NCI-H1436 (cell line): ENCODE measurements at regions not wholly inside any gene's neighbourhood (a gene's known extent, or its start where the extent isn't known, plus 50 kb on each side); places are given as distances from the start of the nearest gene placed in this dataset.
"Not testable (repeated sequence)": the region's sequence is repeated elsewhere in the genome, so short reads cannot be mapped to it uniquely, and the experiment has no call there.

Experiments
- DNase-seq: peaks from one replicate; lab custom pipeline; 2025; lab: John Stamatoyannopoulos, UW

DNA sequence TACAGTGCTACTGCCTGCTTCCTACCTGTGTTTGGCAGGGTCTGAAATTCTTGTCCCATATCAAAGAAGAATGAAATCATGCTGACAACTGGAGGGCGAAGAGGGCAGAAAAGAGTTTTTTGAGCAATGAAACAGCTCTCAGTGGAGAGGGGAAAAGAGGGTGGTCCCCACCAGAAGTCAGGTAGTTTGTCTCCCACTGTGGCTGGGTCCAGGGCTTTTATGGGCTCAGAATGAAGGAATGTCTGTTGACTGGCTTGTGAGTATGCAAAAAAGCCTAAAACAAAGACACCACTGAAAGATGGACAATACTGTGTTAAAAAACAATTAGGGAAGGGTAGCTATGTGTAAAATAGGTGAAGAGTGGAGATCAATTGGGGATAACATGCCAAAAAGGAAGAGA lies 115.0 kb downstream of the ADAM29 start:
- no peak for DNase-seq

DNA sequence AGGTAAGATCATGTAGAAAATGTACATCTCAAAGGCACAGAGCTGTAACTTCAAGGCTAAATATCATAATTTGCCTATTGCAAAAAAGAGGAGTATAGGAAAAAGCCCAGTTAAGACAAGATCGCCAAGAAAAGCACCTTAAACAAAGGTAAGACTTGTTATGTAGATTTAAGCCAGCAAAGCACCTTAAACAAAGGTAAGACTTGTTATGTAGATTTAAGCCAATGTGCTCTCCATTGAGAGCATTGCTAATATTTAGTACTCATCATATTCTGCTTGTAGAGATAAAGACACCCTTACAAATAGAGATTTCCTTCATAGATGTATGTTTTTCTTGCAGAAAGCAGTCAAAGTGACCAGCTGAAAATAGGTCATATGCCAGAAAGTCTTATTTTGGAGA lies 115.8 kb downstream of the ADAM29 start:
- no peak for DNase-seq

GRCh38 chr4:175034986-175035705 lies 117.0 kb downstream of the ADAM29 start:
- no peak for DNase-seq

GRCh38 chr4:175035905-175036304 lies 117.7 kb downstream of the ADAM29 start:
- no peak for DNase-seq

- DNase-seq: no peak
These were observed 130.1 kb downstream of the ADAM29 start for GRCh38 chr4:175048111-175048784.

DNA sequence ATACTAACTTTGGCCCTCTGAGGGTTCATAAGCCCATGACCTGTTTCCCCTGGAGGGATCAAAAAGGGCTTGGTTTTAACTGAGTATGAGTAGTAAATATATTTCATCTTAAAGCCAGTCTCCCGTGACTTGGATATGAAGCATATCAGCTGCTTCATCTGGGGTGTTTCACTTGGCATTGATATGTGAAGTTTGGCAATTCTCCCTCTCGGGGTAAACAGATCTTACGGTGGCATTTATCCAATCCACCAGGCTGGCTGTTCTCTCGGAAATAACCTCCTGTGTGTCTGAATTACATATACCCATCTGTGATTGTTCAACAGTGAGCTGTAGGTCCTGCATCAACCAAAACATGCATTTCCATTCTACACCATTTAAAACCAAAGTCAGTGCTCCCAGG lies 130.7 kb downstream of the ADAM29 start:
- DNase-seq: no peak

- no peak for DNase-seq
These were observed 133.8 kb downstream of the ADAM29 start for GRCh38 chr4:175051974-175052373.

DNA sequence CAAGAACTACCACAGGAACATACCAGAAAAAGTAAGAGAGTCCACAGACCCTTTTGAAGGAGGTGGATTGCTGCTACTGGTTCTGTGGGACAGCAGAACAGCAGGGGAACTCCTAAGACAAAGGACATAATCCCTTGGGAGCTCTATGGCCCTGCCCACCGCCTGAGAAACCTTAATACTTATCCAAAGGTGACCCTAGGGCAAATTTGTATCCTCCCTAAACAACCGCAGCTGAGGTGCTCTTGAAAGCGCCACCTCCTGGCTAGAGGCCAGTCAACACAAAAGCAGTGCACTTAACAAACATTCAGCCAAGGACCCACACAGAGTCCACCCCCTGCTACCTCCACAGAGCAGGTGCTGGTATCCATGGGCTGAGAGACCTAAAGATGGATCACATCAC lies 136.8 kb downstream of the ADAM29 start:
- no peak for DNase-seq

DNA sequence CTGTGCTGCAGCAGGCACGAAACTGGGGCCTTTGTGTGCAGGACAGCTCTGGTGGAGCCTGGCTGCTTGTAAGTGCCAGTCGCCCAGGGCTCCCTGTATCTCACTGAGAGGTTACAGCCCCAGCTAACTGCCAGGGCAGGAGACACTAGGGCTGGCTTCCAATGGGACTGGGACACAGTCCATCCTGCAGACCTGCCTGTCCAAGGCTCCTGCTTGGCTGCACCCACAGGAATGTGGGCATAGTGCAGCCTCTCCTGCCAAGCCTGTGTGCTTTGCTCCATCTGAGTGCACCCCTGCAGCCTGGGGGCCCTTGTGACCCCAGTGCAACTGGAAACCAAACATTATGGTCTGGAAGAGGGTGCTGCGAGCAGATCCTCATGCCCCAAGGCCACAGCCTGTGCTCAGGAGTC lies 144.0 kb downstream of the ADAM29 start:
- DNase-seq: no peak

DNA sequence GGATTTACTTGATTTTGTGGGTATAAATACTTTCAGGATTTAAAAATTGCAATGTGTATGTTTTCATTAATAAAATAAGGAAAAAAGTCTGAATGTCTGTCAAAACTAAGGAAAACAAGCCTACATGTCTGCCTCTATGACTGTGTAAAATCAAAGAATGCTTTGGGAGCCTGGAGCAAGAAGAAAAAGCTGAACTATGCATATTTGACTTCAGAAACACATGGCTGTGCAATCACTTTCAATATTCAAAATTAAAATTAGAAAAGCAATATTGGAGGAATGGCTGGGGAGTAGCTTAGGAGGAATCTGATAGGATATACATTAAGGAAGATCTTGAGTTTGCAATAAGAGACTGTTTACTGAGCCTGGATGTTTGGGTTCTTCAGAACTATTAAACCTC lies 147.1 kb downstream of the ADAM29 start:
- DNase-seq: no peak

- peak; percentile 40 for DNase-seq
These were observed 148.9 kb downstream of the ADAM29 start for GRCh38 chr4:175066923-175067627.

DNA sequence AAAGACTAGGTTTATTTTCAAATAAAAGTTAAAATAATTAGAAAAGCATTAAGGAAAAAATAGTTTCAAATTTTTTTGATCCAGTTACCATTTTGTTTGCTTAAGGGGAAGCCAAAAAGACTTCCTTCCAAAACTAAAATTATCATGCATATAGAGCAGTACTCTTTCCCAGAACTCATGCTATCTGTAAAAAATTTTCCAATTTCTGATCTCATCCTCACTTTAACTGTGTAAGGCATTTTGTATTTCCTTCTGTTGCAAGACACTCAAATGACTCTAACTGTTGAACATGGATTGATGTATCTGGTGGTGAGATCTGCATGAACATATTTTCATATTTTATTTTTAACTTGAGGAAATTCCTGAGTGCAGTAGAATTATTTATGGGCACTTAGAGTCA lies 150.1 kb downstream of the ADAM29 start:
- DNase-seq: no peak

DNA sequence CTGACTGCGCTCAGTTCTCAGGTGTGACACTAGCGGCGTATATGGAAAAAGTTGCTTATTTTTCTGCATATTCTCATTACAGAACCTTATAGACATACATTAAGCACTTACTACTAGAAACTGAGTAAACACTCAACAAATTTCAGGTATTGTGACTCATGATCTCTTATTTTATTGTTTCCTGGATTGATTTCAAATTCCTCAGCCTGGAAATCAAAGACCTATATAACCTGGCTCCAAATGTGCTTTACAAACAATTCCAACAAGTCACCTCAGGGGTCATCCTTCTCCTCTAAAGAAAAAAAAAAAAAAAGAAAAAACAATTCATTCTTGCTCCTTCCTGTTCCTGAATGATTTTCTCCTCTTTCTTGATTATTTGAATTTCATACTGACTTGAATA lies 152.3 kb downstream of the ADAM29 start:
- no peak for DNase-seq

GRCh38 chr4:175071123-175071522 lies 153.0 kb downstream of the ADAM29 start:
- no peak for DNase-seq

DNA sequence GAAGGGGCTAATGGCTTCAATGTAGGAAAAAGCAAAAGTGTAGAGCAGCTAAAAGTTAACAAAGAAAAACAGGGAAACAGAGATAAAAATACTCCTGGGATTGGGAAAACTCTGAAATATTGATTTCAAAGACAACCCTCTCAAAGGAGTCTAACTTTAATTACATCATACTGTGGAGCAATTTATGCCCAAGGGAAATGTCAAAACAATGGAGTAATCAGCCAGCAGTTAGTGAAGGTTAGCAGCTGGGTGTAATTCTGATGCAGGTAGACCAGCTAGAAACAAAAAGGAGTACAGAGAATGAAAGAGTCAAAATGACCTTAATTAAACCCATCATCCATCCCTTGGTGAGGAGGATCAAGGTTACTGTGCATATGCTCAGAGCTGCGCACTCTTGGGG lies 169.0 kb downstream of the ADAM29 start:
- DNase-seq: no peak

DNA sequence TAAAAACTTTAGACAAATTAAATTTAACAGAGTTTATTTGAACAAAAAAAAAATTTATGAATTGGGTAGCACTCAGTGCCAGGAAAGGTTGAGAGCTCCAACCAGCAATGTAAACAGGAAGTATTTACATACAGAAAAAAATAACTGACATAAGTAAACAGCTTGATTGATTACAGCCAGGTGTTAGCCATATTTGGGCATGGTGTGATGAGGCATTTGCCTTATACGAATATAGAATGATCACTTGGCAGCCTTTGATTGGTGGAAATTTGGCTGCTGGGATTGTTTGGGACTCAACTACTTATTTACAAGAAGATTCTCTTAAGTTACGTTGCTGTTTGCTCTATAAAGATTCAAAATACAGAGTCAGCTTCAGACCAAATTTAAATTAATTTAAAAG lies 172.0 kb downstream of the ADAM29 start:
- DNase-seq: peak; percentile 40

- no peak for DNase-seq
These were observed 173.5 kb downstream of the ADAM29 start for GRCh38 chr4:175091649-175092048.

DNA sequence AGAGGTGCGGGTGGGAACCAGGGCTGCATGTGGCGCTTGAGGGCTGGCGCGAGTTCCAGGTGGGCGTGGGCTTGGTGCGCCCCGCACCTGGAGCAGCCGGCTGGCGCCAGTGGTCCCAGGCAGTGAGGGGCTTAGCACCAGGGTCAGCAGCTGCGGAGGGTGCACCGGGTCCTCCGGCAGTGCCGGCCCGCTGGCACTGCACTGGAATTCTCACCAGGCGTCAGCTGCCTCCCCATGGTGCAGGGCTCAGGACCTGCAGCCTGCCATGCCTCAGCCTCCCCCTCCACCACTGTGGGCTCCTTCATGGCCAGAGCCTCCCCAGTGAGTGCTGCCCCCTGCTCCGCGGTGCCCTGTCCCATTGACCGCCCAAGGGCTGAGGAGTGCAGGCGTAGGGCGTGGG lies 174.0 kb downstream of the ADAM29 start:
- no peak for DNase-seq

DNA sequence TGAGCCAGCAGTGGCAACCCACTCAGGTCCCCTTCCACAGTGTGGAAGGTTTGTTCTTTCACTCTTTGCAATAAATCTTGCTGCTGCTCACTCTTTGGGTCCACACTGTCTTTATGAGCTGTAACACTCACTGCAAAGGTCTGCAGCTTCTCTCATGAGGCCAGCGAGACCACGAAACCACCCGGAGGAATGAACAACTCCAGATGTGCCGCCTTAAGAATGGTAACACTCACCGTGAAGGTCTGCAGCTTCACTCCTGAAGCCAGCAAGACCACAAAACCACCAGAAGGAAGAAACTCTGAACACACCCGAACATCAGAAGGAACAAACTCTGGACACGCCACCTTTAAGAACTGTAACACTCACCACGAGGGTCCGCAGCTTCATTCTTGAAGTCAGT lies 174.9 kb downstream of the ADAM29 start:
- not testable (repeated sequence) for DNase-seq

DNA sequence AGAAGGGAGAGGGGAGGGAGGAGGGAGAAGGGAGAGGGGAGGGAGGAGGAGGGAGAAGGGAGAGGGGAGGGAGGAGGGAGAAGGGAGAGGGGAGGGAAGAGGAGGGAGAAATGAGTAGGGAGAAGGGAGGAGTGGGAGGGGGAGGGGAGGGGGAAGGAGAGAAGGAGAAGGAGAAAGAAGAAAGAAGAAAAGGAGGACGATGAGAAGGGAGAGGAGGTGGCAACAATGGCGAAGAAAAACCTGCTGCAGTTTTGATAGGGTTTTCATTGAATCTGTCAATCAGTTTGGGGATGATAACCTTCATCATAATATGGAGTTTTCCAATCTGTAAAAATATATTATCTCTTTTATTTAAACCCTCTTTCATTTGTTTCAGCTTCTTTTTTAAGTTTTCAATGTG lies 185.2 kb downstream of the ADAM29 start:
- no peak for DNase-seq

DNA sequence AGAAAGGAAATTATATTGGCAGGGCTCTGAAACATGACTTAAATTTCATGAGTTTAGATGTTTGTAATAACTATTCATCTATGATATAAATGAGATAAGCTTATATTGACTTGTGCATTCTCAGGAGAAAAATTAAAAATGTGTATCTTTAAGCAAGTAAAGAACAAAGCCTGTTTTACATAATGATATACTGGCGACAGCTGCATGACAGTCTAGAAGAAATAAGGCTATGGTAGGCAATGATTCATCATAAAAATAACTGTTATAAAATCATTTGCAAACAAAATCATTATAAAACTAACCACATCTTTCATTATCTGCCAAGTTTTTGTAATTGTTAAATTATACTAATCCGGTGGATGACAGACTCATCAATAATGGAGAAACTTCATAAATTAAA lies 188.1 kb downstream of the ADAM29 start:
- no peak for DNase-seq

DNA sequence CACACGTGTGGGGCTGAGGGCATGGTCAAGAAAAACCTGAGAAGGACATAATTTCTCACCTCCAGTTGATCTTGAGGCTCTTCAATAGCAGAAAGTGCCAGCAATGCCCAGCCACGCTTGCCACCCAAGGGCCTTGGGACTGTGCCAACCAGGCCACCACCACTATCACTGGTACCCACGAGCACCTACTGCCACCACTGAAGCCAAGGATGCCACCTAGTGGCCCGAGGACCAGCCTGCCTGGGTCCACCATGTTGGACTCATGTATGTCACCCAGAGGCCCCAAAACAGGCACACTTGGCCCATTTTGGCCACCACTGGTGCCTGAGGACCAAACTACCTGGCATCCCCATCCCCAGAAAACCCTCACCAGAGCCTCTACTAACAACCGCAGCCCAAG lies 191.8 kb downstream of the ADAM29 start:
- DNase-seq: no peak

DNA sequence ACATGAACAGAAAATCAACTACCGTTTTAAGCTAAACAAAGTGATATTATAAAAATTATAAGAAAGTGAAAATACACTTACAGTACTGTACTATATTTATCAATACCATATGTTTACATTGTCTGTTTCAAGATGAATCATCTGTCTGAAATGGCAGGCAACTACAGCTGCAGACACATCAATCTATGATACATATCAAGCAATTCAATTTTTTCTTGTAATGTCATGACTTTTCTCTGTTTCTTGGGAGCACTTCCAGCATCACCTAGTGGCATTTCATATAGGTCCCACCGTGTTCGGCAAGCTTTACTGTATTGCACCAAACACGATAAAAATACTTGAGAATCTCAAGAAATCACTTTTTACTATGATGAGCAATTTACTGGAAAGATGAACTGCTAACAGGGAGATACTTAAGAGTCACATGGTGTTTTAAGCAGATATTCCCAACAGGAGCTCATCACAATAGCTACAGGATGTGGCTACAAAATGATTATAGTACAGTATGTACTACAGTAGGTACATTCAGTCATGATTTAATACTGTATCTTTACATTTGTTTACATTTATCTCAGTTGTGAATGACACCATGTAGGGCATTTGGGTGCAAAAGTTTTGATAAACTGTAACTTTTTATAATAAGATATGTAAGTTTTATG lies 207.4 kb downstream of the ADAM29 start:
- no peak for DNase-seq
